ENCODE measurements at regions not wholly inside any gene's neighbourhood (a gene's known extent, or its start where the extent isn't known, plus 50 kb on each side); places are given as distances from the start of the nearest gene placed in this dataset.

DNA sequence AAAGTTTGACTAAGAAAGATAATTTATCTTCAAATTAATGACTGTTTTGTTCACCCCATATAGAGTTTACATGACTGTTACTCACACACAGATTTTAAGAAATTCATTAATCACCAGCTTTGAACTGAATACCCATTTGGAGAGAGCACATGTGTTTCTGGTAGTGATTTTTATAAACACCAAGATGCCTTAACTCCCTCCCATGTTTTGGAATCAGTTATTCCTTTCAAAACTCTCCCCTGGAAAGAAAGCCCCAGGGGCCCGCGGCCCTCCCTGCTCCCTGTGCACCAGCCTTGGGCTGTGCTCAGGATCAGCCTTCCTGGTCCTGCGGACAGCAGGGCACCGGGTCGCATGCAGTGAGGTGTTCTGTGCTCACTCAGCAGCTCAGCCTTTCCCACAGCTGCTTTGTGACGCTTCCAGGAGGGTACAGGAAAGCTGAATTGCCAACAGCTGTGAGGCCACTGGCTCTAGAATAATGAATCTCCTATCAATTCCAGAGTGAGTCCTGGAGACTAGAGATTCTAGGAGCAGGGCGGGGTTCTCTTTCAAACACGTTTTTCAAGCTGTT is 483.2 kb downstream of the EFNB2 start:
- TF ChIP-seq CTCF (conservative IDR thresholded peaks at IDR 0.05 in 1 of 2, IDR thresholded peaks at IDR 0.05 in 1 of 2; ENCODE audit: low read depth in 1 of 2, low read length in 2 of 2) (no peak), EZH2 (IDR thresholded peaks at IDR 0.05; ENCODE audit: low read length, missing control alignments) (no peak)
